ENCODE measurements at regions not wholly inside any gene's neighbourhood (a gene's known extent, or its start where the extent isn't known, plus 50 kb on each side); places are given as distances from the start of the nearest gene placed in this dataset.
A peak's percentile ranks its signal among the peaks of the same experiment; 100 is the strongest.

- peaks cover 0 to 3% (median 0%) of the 10 kb centered on the region in 3 experiments; a peak in 3 of 7 replicates for H3K36me3 Mint-ChIP-seq (ENCODE audit: insufficient read depth in 1 of 3, low read depth in 3 of 3)
These were observed 424.3 kb upstream of the MEX3C start for GRCh38 chr18:51621864-51622160.

More at GRCh38 chr18:51621864-51622160, 424.3 kb upstream of the MEX3C start:
- H3K9ac ChIP-seq (ENCODE audit: extremely low read depth, insufficient read length, low read length), result no peak overlapping the region
- H3K27ac Mint-ChIP-seq, result no peak overlapping the region
- no peaks in the 10 kb centered on the region for H4K20me1 ChIP-seq (ENCODE audit: control insufficient read depth, insufficient read depth, insufficient read length)
- no peak for TF ChIP-seq CTCF (conservative IDR thresholded peaks at IDR 0.05)
- no peak overlapping the region for H4K8ac ChIP-seq (replicated peaks; ENCODE audit: insufficient read length, low read depth, low read length)
- no peak for DNase-seq
- H3K18ac ChIP-seq (ENCODE audit: insufficient read length, low read depth, low read length), result no peak overlapping the region
- no peak overlapping the region for H3K23ac ChIP-seq (ENCODE audit: insufficient read length, low read depth, low read length)
- H3K56ac ChIP-seq (ENCODE audit: insufficient read length, low read depth, low read length), result no peak overlapping the region
- no peak overlapping the region for H2BK15ac ChIP-seq (ENCODE audit: low read depth, low read length)
- no peak overlapping the region for H2BK20ac ChIP-seq (ENCODE audit: low read depth, low read length, poor library complexity, severe bottlenecking)
- peak overlapping the region; percentile 40 for H2AFZ ChIP-seq (ENCODE audit: low read length)
- H3K14ac ChIP-seq (ENCODE audit: insufficient read depth, low read length), result no peak overlapping the region
- no peak overlapping the region for H4K5ac ChIP-seq (ENCODE audit: insufficient read length, low read depth, low read length)
- no peak overlapping the region for H2BK12ac ChIP-seq (ENCODE audit: insufficient read length, low read depth, low read length)
- H3K27me3 Mint-ChIP-seq (ENCODE audit: low read depth), result peaks cover 30% of the 10 kb centered on the region
- H3K9me3 ChIP-seq (ENCODE audit: control insufficient read depth, low read depth, low read length), result no peaks in the 10 kb centered on the region
- no peak overlapping the region for H3K27ac ChIP-seq (ENCODE audit: insufficient read length, low read depth, low read length)
- H3K4me2 ChIP-seq (ENCODE audit: insufficient read depth, insufficient read length, low read length), result peak overlapping the region; percentile 5
- H3K4me3 Mint-ChIP-seq, result peak overlapping the region in 1 of 2 experiments; percentile 28; a peak in 1 of 5 replicates
- peaks cover 24% of the 10 kb centered on the region in 2 experiments for H3K4me1 Mint-ChIP-seq
- H2BK120ac ChIP-seq (ENCODE audit: low read depth, low read length, poor library complexity, severe bottlenecking), result no peak overlapping the region
- no peak overlapping the region for H2AK5ac ChIP-seq (ENCODE audit: insufficient read length, low read length)
- no peak overlapping the region for H3T11ph ChIP-seq (ENCODE audit: low read length)
- H3K4ac ChIP-seq (ENCODE audit: low read depth, low read length), result no peak overlapping the region
- H3K9me3 Mint-ChIP-seq, result peaks cover 0 to 3% of the 10 kb centered on the region in 2 experiments; a peak in 1 of 5 replicates
- no peaks in the 10 kb centered on the region for H3K23me2 ChIP-seq (ENCODE audit: insufficient read length, low read depth, low read length, poor library complexity, severe bottlenecking)
- no peak overlapping the region for H4K91ac ChIP-seq (ENCODE audit: insufficient read length, low read depth, low read length)
- WGBS (ENCODE audit: extremely low coverage, insufficient read length, low lambda C conversion rate), result no CpG with 5 or more reads among the region's 5 CpGs
- no peak overlapping the region for H2BK5ac ChIP-seq (ENCODE audit: insufficient read length, low read length)
- H3K79me2 ChIP-seq (ENCODE audit: insufficient read depth, low read length), result no peaks in the 10 kb centered on the region
- H3K79me1 ChIP-seq (ENCODE audit: insufficient read depth, low read depth, low read length, poor library complexity, severe bottlenecking), result no peaks in the 10 kb centered on the region
- no peaks in the 10 kb centered on the region for H3K27me3 ChIP-seq (ENCODE audit: insufficient read depth, low read length)
- H3K4me1 ChIP-seq (ENCODE audit: insufficient read depth, low read length), result peaks cover 6% of the 10 kb centered on the region; the same call in 1 of the 2 replicates
